Limb (tissue), 2 donors: ENCODE measurements at regions not wholly inside any gene's neighbourhood (a gene's known extent, or its start where the extent isn't known, plus 50 kb on each side); places are given as distances from the start of the nearest gene placed in this dataset.
A peak's percentile ranks its signal among the peaks of the same experiment; 100 is the strongest.

Source experiments
- DNase-seq, 2 donors: peaks; one replicate each; pipeline ENCODE4 v3.0.0-alpha.2; 2016; ENCODE audit errors: extremely low spot score in 2 of 2

- DNase-seq = no peak
Observed at GRCh38 chr20:16678779-16679178, 51.0 kb upstream of the SNRPB2 start.

DNA sequence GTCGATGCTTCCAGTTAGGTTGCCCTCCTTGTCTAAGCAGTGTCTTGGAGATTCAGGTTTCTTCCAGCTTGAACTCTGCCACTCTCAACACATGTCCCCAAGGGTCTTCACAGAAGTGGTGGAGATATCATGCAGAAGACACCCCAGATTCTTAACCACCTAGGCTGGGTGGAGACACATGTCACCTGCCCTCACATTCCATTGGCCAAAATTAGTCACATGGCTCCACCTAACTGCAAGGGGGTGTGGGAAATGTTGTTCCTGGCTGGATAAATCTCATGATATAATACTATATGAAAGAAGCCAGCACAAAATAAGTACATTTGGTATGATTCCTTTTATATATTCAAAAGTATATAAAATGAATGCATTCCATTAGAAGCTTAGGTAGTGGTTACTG lies 52.9 kb upstream of the SNRPB2 start:
- DNase-seq = no peak

GRCh38 chr20:16675001-16675564 lies 54.7 kb upstream of the SNRPB2 start:
- DNase-seq = no peak

GRCh38 chr20:16674243-16674642 lies 55.6 kb upstream of the SNRPB2 start:
- no peak for DNase-seq

DNA sequence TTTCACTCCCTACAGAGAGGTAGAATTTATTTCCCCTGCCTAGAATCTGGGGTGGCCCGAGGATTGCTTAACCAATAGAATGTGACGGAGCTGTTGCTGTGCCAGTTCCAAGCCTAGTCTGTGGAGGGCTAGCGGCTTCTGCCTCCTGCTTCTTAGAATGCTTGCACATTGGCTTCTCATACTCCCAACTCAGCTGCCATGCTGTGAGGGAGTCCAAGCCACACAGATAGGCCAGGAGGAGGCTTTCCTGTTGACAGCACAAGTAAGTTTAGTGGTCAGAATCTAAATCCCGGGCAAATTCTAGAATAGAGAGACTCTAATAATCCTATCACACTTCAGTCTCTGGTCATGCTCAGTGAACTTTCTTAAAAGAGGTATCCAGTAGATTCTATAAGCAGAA lies 57.5 kb upstream of the SNRPB2 start:
- no peak for DNase-seq

DNA sequence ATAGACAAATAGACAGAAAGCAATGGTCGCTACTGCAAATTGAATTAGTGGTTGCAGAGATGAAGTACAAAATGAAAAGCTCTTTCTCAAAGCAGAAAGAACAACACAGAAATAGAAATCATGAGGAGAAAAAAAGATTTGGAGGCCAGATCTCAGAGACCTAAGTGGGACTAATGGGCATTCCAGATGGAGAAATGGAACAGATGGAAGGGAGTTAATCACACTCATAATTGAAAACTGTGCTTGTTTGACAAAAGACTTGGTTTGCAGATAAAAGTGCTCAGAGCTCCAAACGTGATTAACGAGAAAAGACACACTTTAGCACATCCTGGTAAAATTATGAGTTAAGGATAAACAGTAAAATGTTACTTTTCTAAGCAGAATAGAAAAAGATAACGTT lies 58.1 kb upstream of the SNRPB2 start:
- no peak for DNase-seq

- DNase-seq = no peak
Observed at GRCh38 chr20:16666272-16666671, 63.6 kb upstream of the SNRPB2 start.

GRCh38 chr20:16664020-16664419 lies 65.8 kb upstream of the SNRPB2 start:
- DNase-seq = peak; percentile 38 to 40

GRCh38 chr20:16662467-16662866 lies 67.4 kb upstream of the SNRPB2 start:
- DNase-seq = peak in 1 of 2 donors; percentile 55

DNA sequence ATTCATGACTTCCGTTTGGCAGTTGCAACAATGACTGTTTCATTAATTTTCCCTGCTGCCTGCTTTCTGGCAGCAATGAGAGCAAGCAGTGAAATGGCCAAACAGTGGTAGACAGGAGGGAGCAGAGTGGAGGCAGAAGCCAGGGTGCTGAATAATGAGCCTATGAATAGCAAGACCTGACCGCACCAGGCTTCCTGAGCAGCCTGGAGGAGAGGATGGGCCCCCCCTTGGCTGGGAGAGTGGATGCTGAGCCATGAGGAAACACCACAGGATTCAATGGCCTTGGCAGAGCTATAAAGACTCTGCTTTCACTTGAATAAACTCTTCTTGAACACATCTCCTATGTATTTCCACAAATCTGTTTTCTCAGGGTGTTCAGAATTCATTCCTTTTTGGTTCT lies 68.1 kb upstream of the SNRPB2 start:
- DNase-seq = peak in 1 of 2 donors; percentile 26

GRCh38 chr20:16654858-16655535 lies 74.8 kb upstream of the SNRPB2 start:
- no peak for DNase-seq

GRCh38 chr20:16653266-16653665 lies 76.6 kb upstream of the SNRPB2 start:
- no peak for DNase-seq

DNA sequence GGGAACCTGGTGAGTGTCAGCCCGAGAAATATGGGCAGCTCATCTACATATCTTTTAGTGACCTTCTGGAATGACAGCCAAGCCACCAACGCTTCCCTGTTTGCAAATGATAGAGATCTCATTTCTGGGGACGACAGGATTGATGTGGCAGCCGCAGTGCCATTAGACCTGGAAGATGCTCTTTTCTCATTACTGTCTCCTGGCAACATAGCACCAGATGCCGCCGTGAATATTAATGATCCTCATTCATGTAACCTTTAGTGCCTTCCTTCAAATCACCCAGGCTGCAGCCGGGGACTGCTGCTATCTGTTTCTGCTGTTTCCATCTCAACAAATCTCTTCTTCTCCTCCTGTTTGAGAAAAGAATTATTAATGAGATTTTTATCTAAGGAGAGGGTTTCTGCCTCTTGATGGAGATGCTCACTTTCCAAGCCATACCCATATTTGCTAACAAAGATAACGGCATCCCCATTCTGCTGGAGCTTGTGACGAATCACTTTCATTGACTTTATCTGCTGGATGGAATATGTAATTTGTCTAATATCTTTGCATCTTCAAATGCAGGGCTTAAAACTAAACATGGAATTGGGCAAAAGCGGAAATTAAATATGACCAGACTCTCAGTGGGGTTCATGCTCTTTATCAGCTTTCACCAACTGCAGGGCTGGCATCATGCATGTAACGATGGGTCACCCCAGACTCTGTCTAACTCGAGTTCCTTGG lies 74.8 kb upstream of the KIF16B start:
- peak in 1 of 2 donors; percentile 42 for DNase-seq

- DNase-seq = no peak
Observed at GRCh38 chr20:16641511-16642023, 68.3 kb upstream of the KIF16B start.

GRCh38 chr20:16639027-16639941 lies 66.0 kb upstream of the KIF16B start:
- no peak for DNase-seq

GRCh38 chr20:16637797-16638196 lies 64.5 kb upstream of the KIF16B start:
- DNase-seq = no peak

GRCh38 chr20:16626849-16627248 lies 53.6 kb upstream of the KIF16B start:
- DNase-seq = no peak

- DNase-seq = no peak
Observed at GRCh38 chr20:16624106-16624505, 50.9 kb upstream of the KIF16B start.
